ENCODE measurements at regions not wholly inside any gene's neighbourhood (a gene's known extent, or its start where the extent isn't known, plus 50 kb on each side); places are given as distances from the start of the nearest gene placed in this dataset.

- TF ChIP-seq, protein P1, sequence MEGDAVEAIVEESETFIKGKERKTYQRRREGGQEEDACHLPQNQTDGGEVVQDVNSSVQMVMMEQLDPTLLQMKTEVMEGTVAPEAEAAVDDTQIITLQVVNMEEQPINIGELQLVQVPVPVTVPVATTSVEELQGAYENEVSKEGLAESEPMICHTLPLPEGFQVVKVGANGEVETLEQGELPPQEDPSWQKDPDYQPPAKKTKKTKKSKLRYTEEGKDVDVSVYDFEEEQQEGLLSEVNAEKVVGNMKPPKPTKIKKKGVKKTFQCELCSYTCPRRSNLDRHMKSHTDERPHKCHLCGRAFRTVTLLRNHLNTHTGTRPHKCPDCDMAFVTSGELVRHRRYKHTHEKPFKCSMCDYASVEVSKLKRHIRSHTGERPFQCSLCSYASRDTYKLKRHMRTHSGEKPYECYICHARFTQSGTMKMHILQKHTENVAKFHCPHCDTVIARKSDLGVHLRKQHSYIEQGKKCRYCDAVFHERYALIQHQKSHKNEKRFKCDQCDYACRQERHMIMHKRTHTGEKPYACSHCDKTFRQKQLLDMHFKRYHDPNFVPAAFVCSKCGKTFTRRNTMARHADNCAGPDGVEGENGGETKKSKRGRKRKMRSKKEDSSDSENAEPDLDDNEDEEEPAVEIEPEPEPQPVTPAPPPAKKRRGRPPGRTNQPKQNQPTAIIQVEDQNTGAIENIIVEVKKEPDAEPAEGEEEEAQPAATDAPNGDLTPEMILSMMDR (IDR thresholded peaks at IDR 0.05), result no peak
- no peak for ATAC-seq
- no peaks in the 10 kb centered on the region for H3K4me1 Mint-ChIP-seq (ENCODE audit: low read depth)
- no peaks in the 10 kb centered on the region for H3K36me3 Mint-ChIP-seq (ENCODE audit: low read depth)
- intact Hi-C loops (cut with micrococcal nuclease), result no loop called here
- CTCF ChIA-PET, result no interaction called here
- DNase-seq, result no peak
- no peak overlapping the region for H3K4me3 Mint-ChIP-seq
- H3K27ac Mint-ChIP-seq, result no peak overlapping the region
- POLR2A ChIA-PET, result no interaction called here
- no peaks in the 10 kb centered on the region for H3K9me3 Mint-ChIP-seq
- no peaks in the 10 kb centered on the region for H3K27me3 Mint-ChIP-seq
Measured at GRCh38 chr5:174189654-174190541, 144.4 kb downstream of the NSG2 start.

DNA sequence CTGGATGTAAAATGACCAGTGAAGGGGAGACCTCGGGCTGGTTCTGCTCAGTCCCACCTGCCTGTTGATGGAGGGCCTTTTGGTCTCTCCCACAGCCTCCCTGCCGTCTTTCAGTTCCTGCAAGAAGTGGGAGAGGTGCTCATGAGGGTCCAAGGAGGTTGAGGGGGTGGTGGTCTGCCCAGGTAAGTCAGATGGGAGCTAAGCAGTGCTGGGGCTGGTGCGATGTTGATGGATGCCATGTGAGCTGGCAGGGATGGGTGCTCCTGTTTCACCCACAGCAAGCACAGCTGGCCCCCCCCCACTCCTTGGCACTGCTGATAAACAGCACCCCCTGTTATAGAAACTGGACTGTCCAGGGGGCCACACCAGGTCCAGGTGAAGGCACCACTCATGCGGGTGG, 145.6 kb downstream of the NSG2 start:
- H3K9me3 Mint-ChIP-seq, result no peaks in the 10 kb centered on the region
- no peak overlapping the region for H3K4me3 Mint-ChIP-seq
- no peak for ATAC-seq
- ChIA-PET POLR2A (no interaction called here), CTCF (no interaction called here)
- intact Hi-C loops (cut with micrococcal nuclease), result no loop called here
- DNase-seq, result no peak
- no peaks in the 10 kb centered on the region for H3K36me3 Mint-ChIP-seq (ENCODE audit: low read depth)
- no peak overlapping the region for H3K27ac Mint-ChIP-seq
- H3K27me3 Mint-ChIP-seq, result no peaks in the 10 kb centered on the region
- no peaks in the 10 kb centered on the region for H3K4me1 Mint-ChIP-seq (ENCODE audit: low read depth)
- TF ChIP-seq, protein P1 (IDR thresholded peaks at IDR 0.05), result no peak

GRCh38 chr5:174191850-174192655, 146.5 kb downstream of the NSG2 start:
- DNase-seq (no peak), ATAC-seq (no peak)
- Mint-ChIP-seq H3K27ac (no peak overlapping the region), H3K4me3 (no peak overlapping the region), H3K9me3 (no peaks in the 10 kb centered on the region), H3K4me1 (ENCODE audit: low read depth) (no peaks in the 10 kb centered on the region), H3K27me3 (no peaks in the 10 kb centered on the region), H3K36me3 (ENCODE audit: low read depth) (no peaks in the 10 kb centered on the region)
- TF ChIP-seq, protein P1 (IDR thresholded peaks at IDR 0.05), result no peak
- intact Hi-C loops (cut with micrococcal nuclease), result no loop called here
- ChIA-PET CTCF (no interaction called here), POLR2A (no interaction called here)

GRCh38 chr5:174192901-174193300, 147.4 kb downstream of the NSG2 start:
- DNase-seq, result no peak

More at GRCh38 chr5:174192901-174193300, 147.4 kb downstream of the NSG2 start:
- H3K27me3 Mint-ChIP-seq, result no peaks in the 10 kb centered on the region
- intact Hi-C loops (cut with micrococcal nuclease), result no loop called here
- ChIA-PET POLR2A (no interaction called here), CTCF (no interaction called here)
- TF ChIP-seq, protein P1 (IDR thresholded peaks at IDR 0.05), result no peak
- no peak overlapping the region for H3K4me3 Mint-ChIP-seq
- H3K27ac Mint-ChIP-seq, result no peak overlapping the region
- no peaks in the 10 kb centered on the region for H3K4me1 Mint-ChIP-seq (ENCODE audit: low read depth)
- no peaks in the 10 kb centered on the region for H3K9me3 Mint-ChIP-seq
- no peaks in the 10 kb centered on the region for H3K36me3 Mint-ChIP-seq (ENCODE audit: low read depth)
- ATAC-seq, result no peak

Measured in activated CD8-positive, alpha-beta T cell treated with anti-CD3 and anti-CD28 coated beads for 36 hours (primary cell).